HG03457 (cell line): ENCODE measurements at regions not wholly inside any gene's neighbourhood (a gene's known extent, or its start where the extent isn't known, plus 50 kb on each side); places are given as distances from the start of the nearest gene placed in this dataset.
"Not testable (repeated sequence)": the region's sequence is repeated elsewhere in the genome, so short reads cannot be mapped to it uniquely, and the experiment has no call there.

Source experiments
- ATAC-seq: cut with Tn5 transposase; IDR thresholded peaks from one replicate; pipeline ENCODE4 v1.9.1; 2021; ENCODE audit warnings: moderate number of reproducible peaks; ENCODE audit not compliant: unreplicated experiment

DNA sequence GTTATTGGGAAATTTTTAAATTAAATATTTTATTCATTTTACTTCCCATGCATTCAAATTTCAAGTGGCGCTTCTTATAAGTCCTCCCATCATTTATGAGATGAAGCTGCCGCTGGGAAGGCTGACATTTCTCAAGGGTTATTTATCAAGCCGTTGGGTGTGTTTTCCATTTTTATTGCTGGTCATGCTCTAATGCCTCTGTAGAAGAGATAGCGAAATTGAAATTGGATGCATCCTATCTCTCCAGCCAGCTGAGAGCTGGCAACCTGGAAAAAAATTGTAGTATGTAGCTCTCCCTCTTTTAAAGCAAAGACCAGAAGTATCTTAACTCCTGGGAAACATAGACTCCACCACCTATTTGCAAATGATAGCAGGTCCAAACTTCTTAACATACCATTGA is 135.9 kb downstream of the C6orf118 start:
- ATAC-seq: no peak

DNA sequence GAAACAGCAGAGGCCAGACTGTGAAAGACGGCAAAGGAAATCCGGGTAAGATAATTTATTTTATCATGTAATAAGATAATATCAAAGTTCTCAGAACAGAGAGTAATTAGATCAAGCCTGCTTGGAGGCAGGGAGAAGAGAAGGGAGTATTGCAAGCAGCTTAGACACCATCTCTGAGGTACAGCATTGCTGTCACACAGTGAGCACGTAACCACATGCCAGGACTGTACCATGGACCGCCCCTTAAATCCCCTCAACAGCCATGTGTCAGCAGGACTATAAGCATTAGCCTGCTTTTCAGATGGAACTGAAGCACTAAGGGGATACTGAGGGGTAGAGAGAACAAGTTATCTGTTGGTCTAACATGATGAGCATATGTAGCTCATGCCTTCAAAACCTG is 141.5 kb downstream of the C6orf118 start:
- no peak for ATAC-seq

GRCh38 chr6:165167311-165167710 is 142.1 kb downstream of the C6orf118 start:
- ATAC-seq: no peak

- ATAC-seq: no peak
Measured at GRCh38 chr6:165163519-165163918, 145.9 kb downstream of the C6orf118 start.

DNA sequence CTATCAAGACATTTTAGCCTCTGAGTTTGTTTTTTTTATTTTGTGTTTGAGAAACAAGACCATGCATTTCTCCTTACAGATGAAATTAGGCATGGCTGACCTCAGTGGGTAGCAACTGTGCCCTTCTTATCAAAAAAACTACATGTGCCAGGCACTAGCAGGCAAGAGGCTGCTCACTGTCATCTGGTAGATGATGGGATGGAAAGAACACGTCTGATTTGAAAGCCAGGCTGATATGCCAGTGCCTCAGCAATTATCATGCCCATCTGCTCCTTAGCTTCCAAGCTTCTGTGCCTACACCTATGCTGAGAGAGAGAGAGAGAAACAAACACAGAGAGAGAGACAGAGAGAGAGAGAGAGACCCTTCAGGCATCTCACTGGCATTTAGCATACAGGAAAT is 149.9 kb downstream of the C6orf118 start:
- ATAC-seq: no peak

DNA sequence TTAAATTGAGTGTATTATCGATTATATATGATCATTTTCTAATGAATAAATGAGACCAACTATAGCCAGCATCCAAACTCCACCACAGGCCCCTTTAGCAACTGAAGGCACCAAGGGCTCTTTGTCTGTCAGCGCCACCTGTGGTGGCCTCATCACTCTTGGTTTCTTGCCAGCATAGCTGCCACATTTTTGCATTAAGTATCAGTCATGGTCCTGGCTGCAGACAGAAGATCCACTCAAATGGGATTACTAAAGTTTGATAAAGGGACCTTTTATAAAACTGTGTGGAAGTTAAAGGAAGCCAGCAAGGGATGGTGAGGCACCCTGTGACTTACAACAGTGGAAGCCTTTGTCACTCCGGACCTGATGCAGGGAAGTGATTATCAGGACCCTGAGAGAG is 162.9 kb downstream of the C6orf118 start:
- ATAC-seq: no peak

- no peak for ATAC-seq
Measured at GRCh38 chr6:165135889-165136288, 173.5 kb downstream of the C6orf118 start.

DNA sequence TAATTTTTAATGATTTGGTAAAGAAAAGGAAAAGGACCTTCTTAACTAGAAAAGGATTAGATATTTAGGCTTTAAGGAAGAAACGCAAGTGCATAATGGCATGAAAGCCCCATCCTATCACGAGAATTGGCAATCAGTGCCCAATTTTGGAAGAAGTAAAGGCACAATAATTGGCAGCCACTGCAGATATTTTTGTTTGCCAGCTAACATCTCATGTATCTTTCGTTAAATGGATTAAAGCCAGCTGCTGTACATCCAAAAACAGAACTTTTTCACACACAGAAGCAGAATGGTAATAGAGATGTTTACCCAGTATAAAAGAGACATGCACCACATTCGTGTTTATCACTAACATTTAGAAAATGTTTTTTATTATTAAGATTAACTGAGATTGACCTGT is 180.3 kb downstream of the C6orf118 start:
- no peak for ATAC-seq

GRCh38 chr6:165127743-165128142 is 181.7 kb downstream of the C6orf118 start:
- not testable (repeated sequence) for ATAC-seq

GRCh38 chr6:165124681-165125080 is 184.7 kb downstream of the C6orf118 start:
- ATAC-seq: not testable (repeated sequence)

GRCh38 chr6:165119231-165120020 is 190.0 kb downstream of the C6orf118 start:
- ATAC-seq: no peak

- no peak for ATAC-seq
Measured at GRCh38 chr6:165118736-165119135, 190.7 kb downstream of the C6orf118 start.

- ATAC-seq: no peak
Measured at GRCh38 chr6:165117806-165118205, 191.6 kb downstream of the C6orf118 start.

- no peak for ATAC-seq
Measured at GRCh38 chr6:165117121-165117520, 192.3 kb downstream of the C6orf118 start.

DNA sequence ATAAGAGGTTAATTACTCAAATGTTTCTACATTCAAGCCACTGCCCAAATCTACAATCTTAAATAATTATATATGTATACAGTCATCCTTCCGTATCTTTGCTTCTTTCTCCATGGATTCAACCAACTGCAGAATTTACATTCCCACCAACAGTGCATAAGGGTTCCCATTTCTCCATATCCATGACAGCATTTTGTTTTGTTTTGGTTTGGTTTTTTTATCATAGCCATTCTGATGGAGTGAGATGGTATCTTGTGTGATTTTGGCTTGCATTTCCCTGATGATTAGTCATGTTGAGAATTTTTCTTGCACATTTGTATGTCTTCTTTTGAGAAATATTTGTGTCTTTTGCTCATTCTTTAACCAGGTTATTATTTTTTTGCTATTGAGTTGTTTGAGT is 198.5 kb downstream of the C6orf118 start:
- ATAC-seq: no peak

GRCh38 chr6:165109011-165109410 is 200.4 kb downstream of the C6orf118 start:
- ATAC-seq: no peak

GRCh38 chr6:165106261-165106660 is 203.1 kb downstream of the C6orf118 start:
- ATAC-seq: no peak

- no peak for ATAC-seq
Measured at GRCh38 chr6:165098165-165098564, 211.2 kb downstream of the C6orf118 start.

- no peak for ATAC-seq
Measured at GRCh38 chr6:165096868-165097267, 212.5 kb downstream of the C6orf118 start.

DNA sequence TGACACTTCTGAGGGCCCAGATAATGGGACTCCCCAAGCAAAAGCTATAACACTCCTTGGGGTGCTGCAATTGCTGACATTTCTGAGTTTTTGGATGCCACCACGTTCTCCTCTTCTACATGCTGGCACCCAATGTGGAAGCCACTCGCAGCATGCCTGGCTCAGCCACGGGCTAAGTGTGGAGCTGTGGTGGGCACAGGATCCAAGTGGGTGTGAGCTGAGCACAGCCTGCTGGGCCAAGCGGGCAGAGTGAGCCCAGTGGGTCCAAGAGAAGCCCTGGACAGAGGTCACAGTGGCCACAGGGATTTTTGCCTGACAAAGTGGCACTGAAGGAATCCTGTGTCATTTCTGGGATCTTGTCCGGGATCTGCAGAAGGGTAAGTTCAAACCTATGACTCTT is 213.2 kb downstream of the C6orf118 start:
- no peak for ATAC-seq

DNA sequence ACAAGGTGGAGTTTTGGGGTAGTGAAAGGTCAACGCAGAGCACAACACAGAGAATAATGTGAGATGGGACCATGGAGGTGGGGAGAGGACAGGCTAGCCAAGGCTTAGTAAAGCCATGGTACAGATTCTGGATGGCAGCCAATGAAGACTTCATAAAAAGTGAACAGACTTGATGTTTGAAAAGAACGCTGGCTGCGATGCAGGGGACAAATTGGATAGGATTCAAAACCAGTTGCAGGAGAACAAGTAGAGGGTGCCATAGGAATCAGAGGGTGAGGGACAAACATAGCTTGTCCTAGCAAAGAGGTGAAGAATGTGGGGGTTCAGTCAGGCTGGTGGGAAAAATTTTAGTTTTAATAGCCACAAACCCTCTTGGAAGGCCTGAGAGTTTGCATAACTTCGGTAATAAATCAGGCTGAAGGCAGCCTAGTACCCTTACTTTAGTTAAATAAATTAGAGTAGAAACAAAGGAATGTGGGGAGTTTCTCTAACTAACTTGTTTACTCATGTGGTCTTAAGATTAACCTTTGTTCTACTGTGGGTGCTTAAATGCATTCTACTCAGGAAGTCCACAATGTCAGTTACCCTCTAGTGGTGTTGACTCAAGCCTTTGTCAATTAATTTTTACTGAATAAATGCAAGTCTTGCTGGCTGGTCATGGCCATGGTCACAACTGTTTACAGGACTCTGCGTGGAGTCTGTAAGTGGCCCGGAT is 216.4 kb downstream of the C6orf118 start:
- no peak for ATAC-seq

GRCh38 chr6:165091121-165091785 is 218.2 kb downstream of the C6orf118 start:
- ATAC-seq: no peak
